NCI-H82 (cell line): ENCODE measurements at regions not wholly inside any gene's neighbourhood (a gene's known extent, or its start where the extent isn't known, plus 50 kb on each side); places are given as distances from the start of the nearest gene placed in this dataset.

Experiments used
- DNase-seq: peaks from one replicate; lab custom pipeline; 2025; lab: John Stamatoyannopoulos, UW

DNA sequence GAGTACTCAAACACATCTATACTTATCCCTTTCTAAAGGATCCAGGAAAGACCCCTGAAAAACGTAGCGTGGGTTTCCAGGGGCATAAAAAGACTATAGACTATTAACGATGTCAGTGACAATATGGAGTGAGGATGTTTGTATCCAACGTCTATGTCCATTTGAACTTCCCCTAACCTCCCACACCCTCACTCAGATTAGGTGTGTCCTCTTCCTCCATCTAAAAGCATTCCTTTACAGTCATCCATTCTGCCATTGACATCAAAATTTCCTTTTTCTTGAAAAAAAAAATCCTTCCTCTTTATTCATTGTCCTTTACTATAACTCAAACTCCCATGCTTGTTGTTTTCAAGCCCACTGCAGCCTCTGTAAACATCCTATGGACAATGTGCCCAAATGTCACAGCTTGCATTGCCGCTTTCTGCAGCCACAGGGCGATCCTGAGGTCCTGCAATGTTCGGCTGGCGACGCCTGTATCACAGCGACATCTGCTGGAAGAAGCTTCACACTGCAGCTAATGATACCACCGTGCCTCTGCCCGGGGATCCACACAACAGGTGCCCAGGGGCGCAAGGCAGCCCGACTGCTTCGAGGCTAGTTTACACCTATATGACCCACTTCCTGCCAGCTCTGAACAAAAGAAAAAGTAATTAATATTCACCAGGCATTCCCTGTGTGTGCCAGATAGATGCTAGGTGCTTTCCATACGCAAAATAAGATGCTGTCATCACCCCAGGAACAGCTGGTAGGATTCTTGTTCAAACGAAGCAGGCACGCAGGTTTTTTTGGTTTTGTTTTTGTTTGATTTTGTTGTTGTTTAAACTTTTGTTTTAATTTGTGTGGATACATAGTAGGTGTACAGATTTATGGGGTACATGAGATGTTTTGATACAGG, 267.9 kb upstream of the GHITM start:
- peak; percentile 87 for DNase-seq

DNA sequence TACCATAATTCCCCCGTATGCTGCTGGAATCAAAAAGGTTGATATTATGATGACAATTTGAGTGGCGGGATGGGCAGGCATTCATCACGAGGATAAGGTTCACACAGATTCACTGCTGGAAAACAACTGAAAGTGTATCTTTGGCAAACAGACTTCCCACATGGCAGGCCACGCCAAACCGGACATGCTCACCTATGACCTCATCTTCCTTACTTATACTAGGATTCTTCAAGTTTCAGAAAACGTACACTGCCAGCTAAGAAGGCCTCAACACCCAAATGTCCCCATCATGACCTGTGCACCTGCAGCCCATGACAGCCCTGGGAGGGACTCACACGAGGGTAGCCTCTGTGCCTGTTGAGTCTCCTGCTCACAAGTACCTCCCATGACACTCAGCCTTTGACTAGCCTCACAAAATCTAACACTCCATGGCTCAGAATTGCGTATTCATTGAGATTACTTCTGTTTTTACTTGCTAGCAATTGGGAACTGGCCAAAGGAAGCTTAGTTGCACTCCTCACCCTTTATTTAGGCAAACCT, 259.0 kb upstream of the GHITM start:
- no peak for DNase-seq

DNA sequence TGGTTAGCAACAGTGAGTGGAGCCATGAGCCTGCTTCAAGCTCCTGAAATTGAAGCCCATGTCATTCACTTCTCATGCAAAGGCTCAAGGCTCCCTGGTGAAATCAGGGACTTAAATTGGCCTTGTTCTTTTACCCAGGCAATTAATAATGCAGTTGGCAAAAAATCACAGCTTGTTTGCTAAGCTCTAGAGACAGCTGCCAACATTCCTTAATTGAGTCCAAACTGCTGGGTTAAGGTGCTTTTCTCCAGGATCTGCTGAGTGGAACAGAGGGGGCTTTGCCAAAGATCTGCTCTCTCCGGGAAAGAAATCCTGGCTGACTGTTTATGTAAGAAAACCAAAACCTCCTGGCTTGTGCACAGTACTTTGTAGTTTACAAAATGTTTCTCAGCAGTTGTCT, 257.6 kb upstream of the GHITM start:
- peak; percentile 91 for DNase-seq

DNA sequence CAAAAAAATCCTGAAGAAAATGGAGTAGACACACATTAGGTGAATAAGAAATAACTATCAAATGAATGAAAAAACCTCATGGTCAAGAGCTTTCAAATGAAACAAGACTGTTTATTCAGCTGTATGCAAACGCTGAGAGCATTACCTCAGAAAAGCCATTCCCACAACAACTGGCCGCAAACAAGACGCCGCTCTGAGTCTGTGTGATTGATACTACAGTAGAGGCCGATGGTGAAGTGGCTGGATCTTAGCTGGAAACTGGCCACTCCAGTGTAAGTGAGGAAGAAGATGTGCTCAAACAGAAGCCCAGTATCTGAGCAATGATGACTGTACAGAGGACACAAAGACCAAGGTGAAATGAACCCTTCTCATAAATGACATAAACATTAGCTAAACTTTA, 252.4 kb upstream of the GHITM start:
- DNase-seq: no peak

DNA sequence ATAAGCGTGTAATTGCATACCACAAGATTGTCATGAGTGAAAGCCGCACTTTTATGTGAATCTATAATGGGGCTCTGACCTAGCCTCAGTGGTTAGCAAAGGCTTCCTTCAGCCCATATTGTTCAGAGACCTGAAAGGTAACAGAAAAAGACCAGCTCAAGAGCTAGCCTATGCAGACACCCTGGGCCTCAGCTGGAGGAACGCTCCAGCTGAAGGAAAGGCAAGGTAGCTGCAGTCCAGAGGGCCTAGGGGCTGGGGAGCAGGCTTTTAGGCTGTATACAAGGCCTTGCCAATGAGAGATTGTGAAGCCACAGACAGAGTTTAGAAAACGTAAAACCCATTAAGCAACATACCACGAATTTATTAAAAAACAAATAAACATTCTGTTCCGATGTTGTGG, 246.6 kb upstream of the GHITM start:
- DNase-seq: no peak

DNA sequence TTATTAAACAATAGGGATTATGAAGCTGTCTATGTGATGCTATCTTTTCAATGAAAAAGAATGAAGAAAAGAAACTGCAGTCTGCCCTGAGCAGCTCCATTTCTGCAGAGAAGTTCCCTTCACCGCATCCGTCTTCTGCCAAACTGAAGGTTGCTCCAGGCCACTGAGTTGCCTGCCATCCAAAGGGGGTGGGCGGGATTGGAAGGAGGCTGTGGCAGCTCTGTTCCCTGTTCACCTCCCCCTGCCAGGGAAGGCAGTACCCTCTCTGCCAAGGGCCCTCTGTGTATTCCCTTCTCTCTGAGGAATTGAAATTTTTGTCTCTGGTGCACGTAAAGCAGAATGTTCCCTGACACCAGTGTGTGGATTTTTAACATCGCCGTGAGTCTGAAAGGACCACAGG, 243.1 kb upstream of the GHITM start:
- DNase-seq: no peak

DNA sequence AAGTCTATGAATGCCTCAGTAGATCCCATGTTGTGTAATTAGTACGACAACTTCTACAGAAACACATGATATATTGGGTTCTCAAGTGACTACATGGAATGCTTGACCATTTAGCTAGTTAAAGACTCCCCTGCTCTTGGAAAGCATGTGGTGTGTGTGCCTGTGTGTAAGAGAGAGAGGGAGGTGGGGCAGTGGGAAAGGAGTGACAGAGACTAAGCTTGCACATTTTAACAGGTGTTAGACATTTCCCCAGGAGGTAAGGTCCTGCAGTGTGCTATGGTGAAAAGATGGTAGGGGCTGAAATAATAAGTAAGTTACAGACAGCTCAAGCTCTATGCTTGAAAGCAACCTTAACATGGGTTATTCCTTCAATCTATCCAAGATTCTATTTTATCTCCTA, 241.7 kb upstream of the GHITM start:
- no peak for DNase-seq

DNA sequence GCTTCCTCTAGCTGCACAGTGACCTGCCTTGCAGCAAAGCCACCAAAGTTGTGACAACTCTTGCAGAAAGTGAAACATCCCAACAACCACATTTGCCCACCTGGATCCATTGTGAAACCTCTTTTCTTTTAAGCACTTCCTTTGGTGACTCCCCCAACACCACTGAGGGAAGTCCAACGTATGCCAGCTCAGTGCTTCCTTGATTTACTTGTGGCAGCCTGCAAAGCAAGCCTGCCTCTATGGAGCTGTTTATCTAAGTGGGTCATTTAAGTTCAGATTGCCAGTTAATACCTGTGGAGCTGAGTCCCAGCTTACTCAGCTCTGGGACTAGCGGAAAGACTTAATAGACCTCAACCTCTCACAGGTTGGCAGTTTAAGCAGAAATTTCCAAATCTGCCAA, 230.8 kb upstream of the GHITM start:
- DNase-seq: peak; percentile 12

DNA sequence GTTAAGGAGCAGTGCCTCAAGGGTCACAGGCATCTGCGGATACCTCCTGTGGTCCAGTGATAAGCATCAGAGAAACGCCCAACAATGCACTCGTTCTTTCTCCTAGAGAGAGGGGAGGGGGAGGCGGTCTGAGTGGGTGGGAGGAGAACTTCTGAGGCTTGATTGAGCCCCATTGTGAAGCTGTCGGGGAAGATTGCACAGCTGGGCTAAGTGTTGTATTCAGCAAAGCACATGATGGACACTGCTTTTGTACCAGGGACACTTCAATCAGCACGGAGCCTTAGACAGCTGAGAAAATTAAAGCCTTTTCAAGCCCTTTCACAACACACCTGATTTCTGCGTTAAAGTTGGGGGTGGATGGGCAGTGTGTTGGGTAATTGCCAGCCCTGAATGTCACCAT, 230.3 kb upstream of the GHITM start:
- no peak for DNase-seq

DNA sequence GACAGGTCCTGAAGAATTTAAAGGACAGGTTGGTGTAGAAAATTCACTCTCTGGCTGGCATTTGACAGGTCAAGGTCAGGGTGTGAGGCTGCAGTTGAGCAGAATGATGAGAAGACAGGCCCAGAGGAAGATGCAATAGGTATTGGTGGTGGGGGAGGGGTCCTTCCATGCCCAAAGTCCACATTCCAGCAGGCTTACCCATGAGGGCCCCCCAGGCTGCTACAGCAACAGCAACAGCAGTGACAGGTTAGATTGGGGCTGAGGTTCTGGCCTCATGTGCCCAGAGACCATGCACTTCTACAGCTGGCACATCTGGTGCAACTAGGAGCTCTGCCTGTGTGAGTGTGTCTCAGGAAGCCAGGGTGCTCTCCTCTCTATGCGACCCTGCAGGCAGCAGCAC, 223.5 kb upstream of the GHITM start:
- no peak for DNase-seq

DNA sequence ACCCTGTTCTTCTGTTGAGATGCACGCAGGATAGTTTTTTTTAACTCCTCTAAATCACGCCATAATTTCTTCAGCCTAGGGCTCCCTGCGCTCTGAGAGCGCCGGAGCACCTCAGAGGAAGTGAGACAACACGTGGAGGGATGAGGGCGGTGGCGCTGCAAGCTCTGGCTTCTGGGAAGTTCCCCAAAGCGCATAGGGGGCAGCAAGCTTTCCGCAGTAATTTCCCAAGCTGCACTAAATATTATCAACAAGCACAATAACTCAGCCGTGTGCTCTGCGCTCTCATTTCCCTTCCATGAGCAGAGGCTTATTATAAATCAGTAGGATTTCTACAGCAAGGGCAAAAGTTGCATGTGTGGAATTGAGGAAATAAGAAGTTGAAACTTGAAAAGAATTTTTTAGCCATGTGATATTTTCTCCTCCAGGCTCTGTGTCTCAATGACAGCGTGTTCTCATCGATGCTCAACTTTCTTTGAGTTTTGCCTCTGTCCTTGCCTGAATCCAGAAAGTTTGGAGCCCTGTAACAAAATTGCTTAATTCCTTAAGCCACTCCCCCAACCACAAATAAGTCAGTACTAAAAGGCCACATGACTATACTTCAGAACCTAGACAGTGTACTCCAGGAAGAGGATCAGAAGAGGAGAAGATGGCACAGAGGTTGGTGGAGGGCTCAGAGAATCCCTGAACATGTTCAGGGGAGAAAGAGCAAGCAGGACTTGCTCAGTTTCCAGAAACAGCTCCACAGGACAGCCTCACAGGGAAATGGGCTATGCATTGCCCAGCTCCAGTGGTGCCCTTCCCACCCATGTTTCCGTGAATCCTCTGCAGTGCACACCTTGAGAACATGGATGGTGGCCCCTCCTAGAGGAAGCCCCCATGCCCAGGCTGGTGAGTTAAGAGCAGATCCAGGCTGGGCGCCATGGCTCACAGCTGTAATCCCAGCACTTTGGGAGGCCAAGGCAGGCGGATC, 221.5 kb upstream of the GHITM start:
- peak; percentile 25 for DNase-seq

DNA sequence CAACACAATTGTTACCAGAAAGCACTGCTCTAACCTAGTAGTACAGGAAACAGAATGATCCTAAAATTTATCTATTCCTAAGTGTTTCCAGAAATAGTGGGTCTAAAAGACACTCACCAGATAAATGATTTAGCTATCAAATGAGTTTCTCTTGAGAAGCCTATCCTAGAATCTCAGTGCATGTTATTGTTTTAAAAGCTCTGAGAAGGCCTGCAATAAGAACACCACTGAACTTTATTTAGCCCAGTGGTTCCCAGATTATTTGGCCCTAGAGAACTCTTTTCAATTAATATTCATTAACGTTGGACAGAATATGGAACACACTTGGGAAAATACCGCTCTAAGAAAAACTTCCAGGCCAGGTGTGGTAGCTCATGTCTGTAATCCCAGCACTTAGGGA, 220.1 kb upstream of the GHITM start:
- DNase-seq: no peak

DNA sequence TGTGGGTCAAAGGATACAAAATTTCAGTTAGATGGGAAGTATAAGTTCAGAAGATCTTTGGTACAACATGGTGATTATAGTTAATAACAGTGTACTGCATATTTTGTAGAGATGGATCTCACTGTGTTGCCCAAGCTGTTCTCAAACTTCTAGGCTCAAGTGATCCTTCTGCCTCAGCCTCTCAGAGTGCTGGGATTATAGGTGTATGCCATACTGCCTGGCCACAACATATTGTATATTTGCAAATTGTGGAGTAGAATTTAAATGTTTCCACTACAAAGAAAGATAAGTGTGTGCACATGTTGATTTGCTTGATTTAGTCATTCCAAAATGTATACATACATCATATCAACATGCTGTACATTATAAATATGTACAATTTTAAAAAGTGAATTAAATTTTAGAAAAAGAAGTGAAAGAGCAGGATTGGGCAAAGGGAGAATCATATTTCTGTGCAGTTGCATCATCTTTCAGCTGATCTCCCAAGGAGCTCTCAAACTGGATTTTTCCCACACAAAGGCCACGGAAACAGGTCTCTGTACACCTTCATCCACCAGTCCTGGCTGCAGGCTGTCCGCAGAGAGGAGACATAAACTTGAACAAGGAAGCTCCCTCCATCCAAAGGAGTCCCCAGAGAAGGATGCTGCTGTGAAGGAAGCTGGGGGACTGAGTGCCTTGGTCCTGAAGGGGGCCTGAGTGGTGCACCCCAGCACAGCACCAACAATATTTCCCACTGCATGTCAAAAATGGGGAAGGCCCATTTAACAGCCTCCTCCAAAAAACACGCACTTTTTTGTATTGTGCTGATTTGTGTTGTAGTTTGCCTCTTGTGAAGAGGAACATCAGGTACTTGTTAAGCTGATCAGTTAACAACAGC, 217.1 kb upstream of the GHITM start:
- no peak for DNase-seq

DNA sequence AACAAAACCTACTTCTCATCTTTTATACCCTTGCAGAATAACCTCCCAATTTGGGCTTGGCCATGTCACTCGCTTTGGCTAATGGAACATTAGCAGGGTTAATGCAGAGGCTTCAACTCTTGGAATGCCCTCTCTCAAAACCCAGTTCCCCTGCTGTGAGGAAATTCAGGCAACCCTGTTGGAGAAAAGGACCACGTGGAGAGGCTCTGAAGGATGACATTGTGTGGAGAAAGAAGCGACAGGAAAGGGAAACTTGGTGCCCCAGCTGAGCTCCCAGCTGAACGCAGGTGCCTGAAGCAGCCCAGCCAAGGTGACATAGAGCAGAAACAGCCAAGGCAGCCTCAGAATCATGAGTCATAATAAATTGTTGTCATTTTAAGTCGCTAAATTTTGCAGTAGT, 214.2 kb upstream of the GHITM start:
- no peak for DNase-seq

DNA sequence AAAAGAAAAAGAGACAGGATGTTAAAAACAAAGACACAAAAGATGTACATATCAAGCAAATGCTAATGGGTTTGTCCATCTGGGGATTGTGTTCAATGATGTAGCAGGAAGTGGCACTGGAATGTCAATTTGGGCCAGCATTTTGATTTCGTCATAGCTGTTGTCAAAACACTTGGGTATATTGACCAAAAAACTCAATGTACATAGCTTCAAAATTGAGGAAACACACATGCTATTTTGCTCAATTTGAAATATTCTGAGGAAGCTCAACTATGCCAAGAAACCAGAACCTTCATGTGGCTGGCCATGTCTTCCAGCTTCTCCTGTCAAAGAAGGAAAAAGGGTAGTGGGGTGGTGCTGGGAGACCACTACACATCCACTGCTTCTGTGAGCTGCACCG, 212.7 kb upstream of the GHITM start:
- DNase-seq: no peak

DNA sequence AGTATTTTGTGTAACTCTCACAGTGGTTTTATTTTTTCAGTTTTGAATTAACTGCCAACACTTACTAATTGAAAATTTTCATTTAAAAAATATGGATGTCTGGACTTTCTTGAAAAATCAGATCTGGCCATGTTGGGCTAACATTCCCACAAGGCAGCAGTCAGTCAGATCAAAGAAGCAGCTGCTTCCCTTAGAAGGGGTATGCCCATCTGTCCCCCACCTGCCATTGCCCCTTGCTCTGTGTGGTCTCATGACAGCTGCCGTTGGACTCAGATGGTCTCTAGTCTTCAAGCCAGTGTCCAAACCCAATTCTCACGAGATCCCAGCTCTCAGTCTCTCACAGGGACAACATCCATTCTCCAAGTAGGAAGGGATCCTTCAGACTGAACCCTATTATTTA, 212.1 kb upstream of the GHITM start:
- peak; percentile 50 for DNase-seq

DNA sequence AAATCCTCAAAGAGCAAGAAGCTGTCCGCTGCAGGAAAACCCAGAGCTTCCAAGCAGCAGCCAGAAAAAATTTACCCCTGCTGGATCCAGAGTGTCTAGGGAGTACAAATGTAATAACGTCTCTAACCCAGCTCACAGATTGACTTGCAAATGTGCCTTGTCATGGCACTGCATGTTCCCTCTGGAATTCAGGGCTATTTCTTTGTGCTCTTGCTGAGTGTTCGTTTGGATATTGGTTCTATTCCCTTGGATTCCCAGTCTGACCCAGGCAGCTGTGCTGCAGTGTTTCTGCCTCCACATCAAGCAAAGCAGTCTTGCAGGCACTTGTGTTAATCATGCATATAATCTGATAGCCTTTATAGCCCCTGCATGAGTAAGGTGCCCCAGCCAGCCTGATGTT, 209.9 kb upstream of the GHITM start:
- no peak for DNase-seq

DNA sequence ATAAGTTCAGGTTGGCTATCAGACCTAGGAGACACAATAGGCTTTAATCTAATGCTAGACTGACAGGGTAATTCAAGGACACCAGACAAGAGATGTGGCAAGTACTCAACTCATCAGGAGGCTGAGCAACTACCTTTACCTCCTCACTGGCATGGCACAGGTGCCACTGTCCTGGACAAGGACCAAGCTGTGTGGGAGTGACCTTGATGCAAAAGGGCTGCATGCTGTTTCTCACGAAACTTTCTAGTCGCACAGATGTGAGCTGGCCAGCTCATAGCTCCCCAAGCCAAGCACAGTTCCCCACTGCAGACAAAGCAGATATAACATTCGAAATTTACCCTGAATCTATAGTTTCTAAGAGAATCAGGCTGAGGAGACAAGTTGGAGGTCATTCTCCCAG, 207.6 kb upstream of the GHITM start:
- no peak for DNase-seq

DNA sequence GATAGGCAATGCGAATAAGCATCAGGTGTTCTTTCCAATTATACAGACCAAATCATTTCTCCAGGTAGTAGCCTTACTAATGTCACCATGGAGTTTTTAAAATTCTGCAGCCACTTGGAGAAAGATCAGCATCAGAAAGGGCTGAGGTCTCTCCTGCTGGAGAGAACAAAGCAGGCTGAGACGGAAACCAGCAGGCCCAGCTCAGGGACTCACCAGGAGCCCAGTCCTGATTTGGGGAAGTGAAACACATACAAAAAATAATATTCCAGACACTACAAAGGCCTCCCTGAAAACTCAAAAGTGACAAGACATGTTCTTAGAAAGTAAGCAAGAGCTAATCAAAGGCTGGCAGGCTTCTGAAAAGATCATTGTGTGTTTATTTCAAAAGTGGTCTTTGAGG, 207.1 kb upstream of the GHITM start:
- DNase-seq: no peak

DNA sequence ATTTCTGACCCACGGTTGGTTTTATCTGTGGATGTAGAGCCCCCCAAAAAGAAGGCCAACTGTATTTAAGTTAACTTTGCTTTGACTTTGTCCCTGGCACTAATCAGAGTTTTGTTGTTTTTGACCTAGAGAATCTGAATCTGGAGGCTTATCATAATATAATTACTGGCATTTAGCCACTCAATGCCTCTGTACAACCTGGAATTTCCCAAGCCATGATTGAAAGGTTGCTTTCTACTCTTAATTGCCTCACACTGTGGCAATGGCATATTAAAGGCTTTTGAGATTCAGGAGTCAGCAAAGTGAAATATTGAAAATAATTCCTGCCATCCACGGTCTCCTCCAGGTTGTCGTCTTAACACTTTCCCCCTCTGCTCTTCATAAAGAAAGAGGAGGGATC, 205.2 kb upstream of the GHITM start:
- peak; percentile 53 for DNase-seq

DNA sequence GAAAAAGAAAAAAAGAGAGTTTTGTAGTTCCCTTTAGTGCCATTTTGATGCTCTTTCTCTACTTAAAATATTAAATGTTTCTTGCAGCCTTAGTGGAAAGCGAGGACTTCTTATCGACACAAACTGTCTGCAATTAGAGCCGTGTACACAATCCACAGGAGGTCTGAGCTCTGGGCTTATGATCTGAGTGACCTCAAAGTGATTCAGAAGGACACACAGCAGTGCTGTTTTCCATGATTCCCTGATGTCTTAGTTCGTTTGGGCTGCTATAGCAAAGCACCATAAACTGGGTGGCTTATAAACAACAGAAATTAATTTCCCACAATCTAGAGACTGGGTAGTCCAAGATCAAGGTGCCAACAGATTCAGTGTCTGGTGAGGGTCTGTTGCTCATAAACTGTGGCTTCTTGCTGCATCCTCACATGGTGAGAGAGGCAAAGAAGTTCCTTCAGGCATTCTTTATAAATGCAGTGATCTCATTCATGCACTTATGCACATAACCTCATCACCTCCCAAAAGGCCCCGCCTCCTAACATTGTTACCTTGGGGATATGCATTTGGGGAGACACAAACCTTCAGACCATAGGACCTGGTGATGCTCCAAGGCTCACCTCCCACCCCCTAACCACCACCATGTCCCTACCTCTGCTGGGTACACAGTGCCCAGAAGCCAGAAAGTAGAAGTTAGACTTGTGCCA, 204.5 kb upstream of the GHITM start:
- DNase-seq: peak; percentile 17
